Left ventricle myocardium inferior (tissue), 1 donor: ENCODE measurements at regions not wholly inside any gene's neighbourhood (a gene's known extent, or its start where the extent isn't known, plus 50 kb on each side); places are given as distances from the start of the nearest gene placed in this dataset.
A peak's percentile ranks its signal among the peaks of the same experiment; 100 is the strongest.

Experiments
- DNase-seq: peaks from one replicate; pipeline ENCODE4 v3.0.0-alpha.2; 2020
- H3K27ac ChIP-seq: fragments of 200-600 bp; replicated peaks from 2 replicates; pipeline ENCODE4 v1.8.0; 2021
- H3K27me3 ChIP-seq: fragments of 200-600 bp; 2 replicates; pipeline ENCODE4 v1.8.0; 2021; ENCODE audit warnings: low read depth
- H3K36me3 ChIP-seq: fragments of 200-600 bp; 2 replicates; pipeline ENCODE4 v1.8.0; 2021
- H3K4me1 ChIP-seq: fragments of 200-600 bp; 2 replicates; pipeline ENCODE4 v1.8.0; 2021
- H3K4me3 ChIP-seq: fragments of 200-600 bp; 2 replicates; pipeline ENCODE4 v1.8.0; 2021; ENCODE audit warnings: mild to moderate bottlenecking, moderate library complexity
- H3K9me3 ChIP-seq: fragments of 200-600 bp; replicated peaks from 2 replicates; pipeline ENCODE4 v1.8.0; 2021
- intact Hi-C: fragments of 100-400 bp; cut with micrococcal nuclease; formaldehyde crosslinking; loops from one replicate; pipeline ENCODE4 v1.11.0; 2022
- TF ChIP-seq, protein P1 (sequence below): fragments of 200-600 bp; IDR thresholded peaks from 2 replicates; pipeline ENCODE4 v1.8.0; 2021; ENCODE audit warnings: antibody characterized with exemption, mild to moderate bottlenecking, borderline replicate concordance
- donor health status: DM: no; HTN: yes; CAD: no; lungs with severe emphysema.

DNA sequence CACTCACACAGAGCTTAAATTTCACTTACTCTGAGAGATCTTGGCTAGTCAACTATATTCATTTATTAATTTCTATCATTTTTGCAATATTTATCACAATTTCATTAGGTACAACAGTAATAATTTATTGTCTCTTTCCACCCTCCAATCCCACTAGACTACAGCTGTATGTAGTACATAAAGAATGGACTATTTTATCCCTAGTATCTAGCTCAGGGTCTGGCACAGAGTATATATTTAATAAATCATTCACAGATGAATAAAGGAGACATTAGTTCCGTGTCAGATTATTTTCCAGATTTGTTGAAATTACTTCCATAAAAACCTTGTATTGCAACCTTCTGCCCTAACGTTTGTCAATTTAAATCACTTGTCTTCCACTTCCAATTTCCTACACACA lies 1781.1 kb upstream of the SEL1L start:
- TF ChIP-seq, protein P1, sequence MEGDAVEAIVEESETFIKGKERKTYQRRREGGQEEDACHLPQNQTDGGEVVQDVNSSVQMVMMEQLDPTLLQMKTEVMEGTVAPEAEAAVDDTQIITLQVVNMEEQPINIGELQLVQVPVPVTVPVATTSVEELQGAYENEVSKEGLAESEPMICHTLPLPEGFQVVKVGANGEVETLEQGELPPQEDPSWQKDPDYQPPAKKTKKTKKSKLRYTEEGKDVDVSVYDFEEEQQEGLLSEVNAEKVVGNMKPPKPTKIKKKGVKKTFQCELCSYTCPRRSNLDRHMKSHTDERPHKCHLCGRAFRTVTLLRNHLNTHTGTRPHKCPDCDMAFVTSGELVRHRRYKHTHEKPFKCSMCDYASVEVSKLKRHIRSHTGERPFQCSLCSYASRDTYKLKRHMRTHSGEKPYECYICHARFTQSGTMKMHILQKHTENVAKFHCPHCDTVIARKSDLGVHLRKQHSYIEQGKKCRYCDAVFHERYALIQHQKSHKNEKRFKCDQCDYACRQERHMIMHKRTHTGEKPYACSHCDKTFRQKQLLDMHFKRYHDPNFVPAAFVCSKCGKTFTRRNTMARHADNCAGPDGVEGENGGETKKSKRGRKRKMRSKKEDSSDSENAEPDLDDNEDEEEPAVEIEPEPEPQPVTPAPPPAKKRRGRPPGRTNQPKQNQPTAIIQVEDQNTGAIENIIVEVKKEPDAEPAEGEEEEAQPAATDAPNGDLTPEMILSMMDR = no peak
- no peaks in the 10 kb centered on the region for H3K36me3 ChIP-seq
- H3K4me3 ChIP-seq = no peak overlapping the region
- no peaks in the 10 kb centered on the region for H3K9me3 ChIP-seq
- no peaks in the 10 kb centered on the region for H3K4me1 ChIP-seq
- DNase-seq = no peak
- intact Hi-C loops = no loop called here
- no peaks in the 10 kb centered on the region for H3K27me3 ChIP-seq
- no peak overlapping the region for H3K27ac ChIP-seq

DNA sequence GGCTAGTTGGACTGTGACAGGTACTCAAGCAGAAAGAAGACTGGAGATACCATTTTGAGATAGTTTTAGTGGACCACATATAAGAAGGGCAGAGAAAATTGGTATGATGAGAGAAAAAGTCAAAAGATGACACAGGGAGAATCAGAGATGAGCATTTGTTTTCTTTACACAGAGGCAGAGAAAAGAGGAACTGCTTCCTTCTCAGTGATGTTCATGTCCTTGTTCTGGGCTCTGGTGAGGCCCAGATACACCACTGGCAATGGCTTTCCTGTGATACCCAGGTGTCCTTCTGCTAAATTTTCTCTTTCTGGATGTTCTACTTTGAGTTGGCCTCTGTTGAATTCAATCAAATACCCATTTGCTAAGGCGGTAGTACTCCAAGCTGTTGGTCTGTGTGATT lies 1782.7 kb upstream of the SEL1L start:
- intact Hi-C loops = no loop called here

GRCh38 chr14:83320837-83321236 lies 1787.2 kb upstream of the SEL1L start:
- Histone ChIP-seq H3K27ac (no peak overlapping the region), H3K4me1 (no peaks in the 10 kb centered on the region), H3K4me3 (no peak overlapping the region), H3K27me3 (no peaks in the 10 kb centered on the region), H3K9me3 (no peaks in the 10 kb centered on the region), H3K36me3 (no peaks in the 10 kb centered on the region)
- intact Hi-C loops = no loop called here
- DNase-seq = no peak
- TF ChIP-seq, protein P1 = no peak

More for the DNA sequence above, 1782.7 kb upstream of the SEL1L start:
- Histone ChIP-seq H3K9me3 (no peaks in the 10 kb centered on the region), H3K27ac (no peak overlapping the region), H3K36me3 (no peaks in the 10 kb centered on the region), H3K27me3 (no peaks in the 10 kb centered on the region), H3K4me3 (no peak overlapping the region), H3K4me1 (no peaks in the 10 kb centered on the region)
- DNase-seq = no peak
- TF ChIP-seq, protein P1 = no peak

- no peaks in the 10 kb centered on the region for H3K36me3 ChIP-seq
- H3K9me3 ChIP-seq = no peaks in the 10 kb centered on the region
- TF ChIP-seq, protein P1 = no peak
- H3K27ac ChIP-seq = no peak overlapping the region
- intact Hi-C loops = no loop called here
- no peaks in the 10 kb centered on the region for H3K4me1 ChIP-seq
- no peak overlapping the region for H3K4me3 ChIP-seq
- no peaks in the 10 kb centered on the region for H3K27me3 ChIP-seq
- DNase-seq = no peak
Measured at GRCh38 chr14:83331513-83331912, 1797.9 kb upstream of the SEL1L start.

- no peak overlapping the region for H3K4me3 ChIP-seq
- TF ChIP-seq, protein P1 = no peak
- H3K36me3 ChIP-seq = no peaks in the 10 kb centered on the region
- no peak overlapping the region for H3K27ac ChIP-seq
- no peaks in the 10 kb centered on the region for H3K27me3 ChIP-seq
- intact Hi-C loops = no loop called here
- no peaks in the 10 kb centered on the region for H3K4me1 ChIP-seq
- H3K9me3 ChIP-seq = peaks cover 18% of the 10 kb centered on the region
- peak; percentile 15 for DNase-seq
Measured at GRCh38 chr14:83342590-83342989, 1808.9 kb upstream of the SEL1L start.

DNA sequence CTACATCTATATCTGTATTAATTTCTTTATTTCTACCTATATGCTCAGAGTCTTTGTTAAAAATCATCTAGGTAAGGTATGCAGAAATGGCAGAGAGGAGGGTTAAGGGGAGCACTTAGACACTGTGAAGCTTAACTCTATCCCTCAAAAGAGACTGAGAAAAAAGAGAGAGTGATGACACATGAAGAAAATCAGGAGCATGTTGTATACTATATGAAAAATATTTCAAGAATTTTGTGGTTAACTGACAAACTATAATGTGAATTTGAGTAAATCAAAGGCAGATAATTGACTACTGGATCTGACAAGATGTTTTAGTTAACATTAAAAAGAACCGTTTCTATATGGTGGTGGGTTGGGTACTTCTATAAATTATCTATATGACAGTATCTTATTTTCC lies 1814.2 kb upstream of the SEL1L start:
- no peak for DNase-seq
- Histone ChIP-seq H3K36me3 (no peaks in the 10 kb centered on the region), H3K4me3 (no peak overlapping the region), H3K27ac (no peak overlapping the region), H3K9me3 (no peaks in the 10 kb centered on the region), H3K4me1 (no peaks in the 10 kb centered on the region), H3K27me3 (no peaks in the 10 kb centered on the region)
- intact Hi-C loops = no loop called here
- TF ChIP-seq, protein P1 = no peak
